ENCODE measurements at regions not wholly inside any gene's neighbourhood (a gene's known extent, or its start where the extent isn't known, plus 50 kb on each side); places are given as distances from the start of the nearest gene placed in this dataset.

DNA sequence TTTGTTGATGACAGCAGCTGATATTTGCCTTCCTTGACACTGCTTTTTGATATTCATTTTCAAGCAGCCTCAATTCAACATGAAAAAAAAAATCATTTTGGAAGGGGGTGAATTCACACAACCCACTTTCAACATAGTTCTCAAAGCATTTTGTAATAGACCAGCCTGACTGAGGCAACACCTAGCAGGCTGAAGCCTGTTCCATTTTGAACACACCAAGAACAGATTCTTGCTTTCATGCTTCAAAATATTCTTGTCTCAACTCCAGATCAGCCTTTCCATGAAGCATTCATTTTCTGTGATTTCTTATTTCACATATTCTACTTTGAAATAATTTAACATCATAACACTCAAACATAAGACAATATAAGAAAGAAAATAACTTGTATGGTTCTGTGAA lies 812.6 kb upstream of the POU3F3 start:
- TF ChIP-seq EZH2 (IDR thresholded peaks at IDR 0.05; ENCODE audit: insufficient read depth, poor library complexity, severe bottlenecking) (no peak), EZH2phosphoT487 (IDR thresholded peaks at IDR 0.05; ENCODE audit: insufficient read depth, low read depth) (no peak)

Data from GM23248 (cell line).